ENCODE measurements at regions not wholly inside any gene's neighbourhood (a gene's known extent, or its start where the extent isn't known, plus 50 kb on each side); places are given as distances from the start of the nearest gene placed in this dataset.

DNA sequence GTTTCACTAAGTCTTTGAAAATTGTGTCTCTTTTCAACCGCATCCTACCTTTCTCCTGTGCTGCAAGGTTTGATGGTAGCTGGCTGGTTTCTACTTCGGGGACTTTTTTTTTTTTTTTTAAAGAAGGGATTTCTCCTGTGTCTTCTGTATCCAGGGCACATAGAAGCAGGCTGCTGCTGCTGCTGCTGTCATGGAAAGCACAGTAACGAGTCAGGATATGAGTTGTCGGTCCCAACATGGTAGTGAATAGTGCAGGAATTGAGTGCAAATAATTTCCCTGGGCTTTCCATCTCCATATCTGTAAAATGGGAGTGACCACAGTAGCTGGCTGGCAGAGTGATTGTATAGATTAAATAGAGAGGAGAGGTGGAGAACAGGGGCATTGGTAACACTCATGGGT is 118.3 kb upstream of the NAV2 start:
- DNase-seq, result no peak

DNA sequence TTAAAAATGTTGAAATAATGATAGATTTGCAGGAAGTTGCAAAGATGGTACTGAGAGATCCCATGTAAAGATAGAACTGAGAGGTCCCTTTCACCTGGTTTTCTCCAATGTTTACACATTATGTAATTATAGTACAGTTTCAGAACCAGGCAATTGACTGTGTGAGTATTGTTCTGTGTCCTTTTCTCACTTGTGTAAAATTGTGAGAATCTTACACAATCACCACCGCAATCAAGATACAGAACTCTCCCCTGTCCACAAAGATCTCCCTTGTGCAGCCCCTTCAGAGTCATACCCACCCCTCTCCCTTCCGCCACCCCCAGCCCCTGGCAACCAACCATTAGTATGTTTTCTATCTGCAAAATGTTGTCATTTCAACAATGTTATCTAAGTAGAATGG is 119.8 kb upstream of the NAV2 start:
- DNase-seq, result no peak

DNA sequence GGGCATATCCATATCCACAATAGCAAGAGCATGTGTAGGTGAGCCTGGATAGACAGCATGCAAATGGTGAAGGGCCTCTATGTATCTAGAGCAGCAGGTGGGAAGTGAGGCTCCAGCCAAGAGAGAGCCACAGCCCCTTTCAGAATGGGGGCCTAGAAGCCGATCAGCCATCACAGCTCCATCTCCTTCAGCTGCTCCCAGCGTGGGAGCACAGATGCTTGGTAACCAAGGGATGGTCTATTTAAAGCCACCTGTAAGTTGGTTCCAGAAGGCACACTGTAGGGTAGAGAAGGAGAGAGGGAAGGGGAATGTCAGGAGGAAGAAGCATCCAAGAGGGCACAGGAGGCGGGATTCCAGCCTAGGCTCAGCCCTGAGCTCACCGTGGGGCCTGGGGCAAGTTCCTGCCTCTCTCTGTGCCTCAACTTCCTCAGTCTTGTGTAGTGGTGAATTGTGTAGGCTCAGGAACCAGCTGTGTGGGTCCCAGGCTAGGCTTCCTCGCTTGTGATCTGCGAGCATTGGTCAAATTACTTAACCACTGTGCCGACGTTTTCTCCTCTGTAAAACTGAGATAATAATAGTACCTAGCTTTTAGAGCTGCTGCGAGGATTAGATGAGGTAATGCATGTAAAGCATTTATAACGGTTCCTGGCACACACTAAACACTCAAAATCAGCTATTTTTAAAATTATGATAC is 122.9 kb upstream of the NAV2 start:
- no peak for DNase-seq

DNA sequence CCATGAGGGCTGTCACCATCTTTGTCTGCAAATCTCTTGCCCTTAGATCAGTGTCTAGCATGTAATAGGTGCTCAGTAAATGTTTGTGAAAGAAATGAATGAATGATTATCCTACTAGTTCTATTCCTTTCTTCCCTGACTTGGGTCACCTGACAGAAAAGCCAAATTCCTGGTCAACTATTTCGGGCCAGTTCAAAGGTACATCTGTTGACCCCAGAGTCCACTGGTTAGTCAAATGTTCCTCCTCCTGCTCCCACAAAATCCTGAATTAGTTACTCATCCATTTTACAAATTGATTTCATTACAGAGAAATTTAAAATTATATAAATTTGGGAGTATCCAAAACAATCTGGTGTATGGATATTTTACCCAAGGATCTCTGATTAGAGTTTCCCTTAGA is 124.7 kb upstream of the NAV2 start:
- no peak for DNase-seq

DNA sequence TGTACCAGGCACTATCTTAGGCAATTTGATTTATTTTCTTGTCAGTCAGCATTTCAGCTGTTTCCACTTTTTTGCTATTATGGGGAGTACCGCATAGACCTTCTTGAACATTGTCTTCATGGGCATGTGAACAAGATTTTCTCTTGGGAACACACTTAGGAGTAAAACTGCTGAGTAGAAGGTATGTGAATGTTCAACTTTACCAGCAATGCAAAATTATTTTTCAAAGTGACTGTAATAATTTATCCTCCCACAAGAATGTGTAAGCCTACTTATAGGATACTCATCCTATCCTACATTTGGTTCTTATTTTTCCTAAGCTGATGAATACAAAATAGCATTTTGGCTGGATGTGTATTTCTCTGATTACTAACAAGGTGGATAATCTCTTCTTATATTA is 132.0 kb upstream of the NAV2 start:
- DNase-seq, result no peak

DNA sequence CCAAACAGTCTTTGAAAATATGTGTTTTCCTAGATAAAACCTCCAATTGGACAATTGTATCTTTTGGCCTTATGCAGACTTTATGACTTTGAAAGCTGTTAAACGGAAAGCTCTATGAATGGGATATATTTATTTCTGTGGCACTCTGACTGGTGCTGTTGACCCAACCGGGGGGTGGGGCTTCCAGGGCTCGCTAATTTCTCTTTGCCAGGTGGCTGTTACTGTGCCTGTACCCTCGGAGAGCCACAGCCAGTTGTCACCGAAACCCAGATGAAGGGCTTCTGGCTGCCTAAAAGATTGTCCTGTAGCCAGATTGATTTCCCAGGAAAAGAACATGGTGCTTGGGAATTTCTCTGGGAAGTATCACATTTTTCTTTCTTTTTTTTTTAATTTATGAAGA is 132.7 kb upstream of the NAV2 start:
- DNase-seq, result no peak

DNA sequence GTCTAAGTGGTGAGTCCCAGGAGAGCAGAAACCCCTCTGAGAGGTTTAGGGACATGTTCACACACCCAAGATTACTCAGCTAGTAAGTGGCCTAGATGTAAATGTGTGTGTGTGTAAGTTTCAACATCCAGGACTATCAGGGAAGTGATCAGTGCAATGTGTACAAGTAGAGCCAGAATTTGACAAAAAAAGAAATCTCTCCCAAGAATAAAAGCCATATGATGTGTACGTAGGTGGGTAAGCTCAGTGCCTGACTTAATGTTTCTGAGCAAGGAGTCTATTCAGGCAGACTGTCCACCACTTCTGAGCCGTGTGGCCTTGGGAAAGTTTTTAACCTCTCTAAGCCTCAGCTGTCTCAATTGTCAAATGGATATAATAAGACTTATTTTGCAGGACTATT is 133.8 kb upstream of the NAV2 start:
- DNase-seq, result no peak

DNA sequence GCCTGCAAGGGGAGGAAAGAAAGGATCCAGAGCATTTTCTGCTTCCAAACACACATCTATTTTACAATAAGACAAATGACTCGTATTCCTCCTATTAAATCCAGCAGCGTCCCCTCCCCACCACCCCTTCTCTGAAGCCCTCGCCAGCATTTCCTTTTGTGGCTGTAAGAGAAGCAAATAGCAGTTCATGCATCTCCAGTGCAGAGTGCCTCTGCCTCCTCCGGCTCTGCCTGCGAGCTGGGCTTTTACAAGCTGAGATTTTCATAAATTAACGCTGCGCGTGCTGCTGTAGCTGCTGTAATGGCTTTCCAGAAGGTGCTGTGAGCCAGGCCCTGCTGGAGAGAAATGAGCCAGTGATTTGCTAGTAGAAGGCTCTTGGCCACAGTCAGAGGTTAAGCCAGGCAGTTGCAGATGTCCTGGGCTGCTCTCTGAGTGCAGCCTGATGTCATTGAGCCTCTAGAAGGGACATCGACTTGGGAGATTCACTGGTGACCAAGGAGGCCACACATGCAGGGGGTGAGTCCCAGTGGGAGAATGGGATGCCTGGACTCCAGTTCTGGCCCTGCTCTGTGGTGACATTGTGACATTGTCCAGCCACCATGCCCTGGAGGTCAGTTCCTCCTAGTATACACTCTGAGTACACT is 134.5 kb upstream of the NAV2 start:
- DNase-seq, result no peak

DNA sequence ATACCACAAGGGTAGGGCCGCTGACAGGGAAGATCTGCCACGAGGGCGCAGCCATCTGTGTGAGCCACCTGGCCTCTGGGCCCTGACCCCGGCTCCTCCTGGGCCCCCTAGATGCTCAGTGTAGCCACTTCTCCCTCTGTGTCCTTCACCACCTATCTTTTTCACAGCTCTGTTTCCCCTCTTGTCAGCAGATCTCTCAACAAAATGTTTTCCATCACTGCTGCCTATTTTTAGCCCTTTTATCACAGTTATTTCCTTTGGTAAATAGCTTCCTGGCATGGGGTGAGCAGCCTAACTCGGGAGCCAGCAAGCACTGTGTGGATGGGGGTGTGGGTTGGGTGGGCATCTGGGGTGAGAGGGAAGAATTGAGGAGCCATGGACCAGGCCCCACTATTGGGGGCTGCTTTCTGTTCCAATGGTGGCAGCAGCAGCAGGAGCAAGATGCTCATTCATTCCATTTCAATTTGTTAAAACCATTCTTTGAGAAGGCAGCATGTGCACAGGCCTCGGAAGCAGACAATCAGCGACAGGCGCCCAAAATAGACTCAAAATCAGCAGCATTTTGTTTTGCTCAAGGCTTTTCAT is 135.2 kb upstream of the NAV2 start:
- DNase-seq, result no peak

DNA sequence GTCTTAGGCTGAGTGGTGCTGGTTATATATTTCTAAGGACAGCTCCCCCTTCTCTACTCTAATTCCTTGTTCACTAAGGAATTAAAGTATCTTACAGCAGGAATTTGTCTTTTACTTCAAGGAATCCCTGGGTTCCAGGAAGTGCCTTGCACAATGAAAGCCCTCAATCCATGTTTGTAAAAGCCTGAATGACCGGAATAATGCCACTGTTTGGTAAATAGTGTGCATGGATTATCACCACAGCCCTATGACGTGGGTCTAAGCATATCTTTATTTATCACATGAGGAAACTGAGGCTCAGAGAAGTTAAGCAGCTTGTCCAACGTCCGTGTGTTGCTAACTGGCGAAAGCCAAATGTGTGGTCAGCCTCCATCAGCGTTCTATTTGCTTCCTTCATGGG is 135.7 kb upstream of the NAV2 start:
- no peak for DNase-seq

DNA sequence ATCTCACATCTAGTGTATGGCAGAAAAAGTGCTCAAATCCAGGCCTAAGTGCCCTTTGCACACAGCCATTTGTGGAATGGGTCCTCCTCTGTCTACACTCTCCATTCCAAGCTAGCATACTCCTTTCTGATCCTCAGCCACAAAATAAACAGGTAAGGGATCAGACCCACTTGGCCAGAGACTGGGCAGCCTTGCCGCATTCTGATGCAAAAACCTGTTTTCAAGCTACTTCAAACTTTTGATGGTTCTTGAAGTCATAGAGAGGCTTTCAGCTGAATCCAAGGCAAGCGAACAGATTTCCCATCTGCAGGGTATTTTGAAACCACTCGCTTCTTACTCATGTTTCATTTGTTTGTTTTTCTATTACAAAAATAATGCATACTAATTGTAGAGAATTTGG is 136.6 kb upstream of the NAV2 start:
- DNase-seq, result no peak

DNA sequence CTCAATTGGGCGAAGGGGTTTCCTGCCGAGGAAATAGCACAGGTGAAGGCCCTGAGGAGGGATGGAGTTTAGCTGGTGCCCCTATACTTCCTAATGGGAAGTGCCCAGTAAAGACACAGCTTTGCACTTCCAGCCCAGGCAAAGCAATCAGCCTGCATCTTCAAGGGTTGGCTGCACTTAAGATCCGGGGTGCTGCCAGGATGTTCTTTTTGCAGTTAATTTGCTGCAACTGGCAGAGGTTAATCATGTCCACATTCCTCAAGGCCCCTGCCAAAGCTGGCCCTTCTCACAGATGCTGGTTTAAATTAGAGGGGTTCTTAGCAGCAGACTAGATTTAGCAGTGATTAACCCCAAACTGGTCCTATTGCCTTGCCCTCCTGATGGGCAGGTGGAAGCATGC is 137.7 kb upstream of the NAV2 start:
- DNase-seq, result no peak

DNA sequence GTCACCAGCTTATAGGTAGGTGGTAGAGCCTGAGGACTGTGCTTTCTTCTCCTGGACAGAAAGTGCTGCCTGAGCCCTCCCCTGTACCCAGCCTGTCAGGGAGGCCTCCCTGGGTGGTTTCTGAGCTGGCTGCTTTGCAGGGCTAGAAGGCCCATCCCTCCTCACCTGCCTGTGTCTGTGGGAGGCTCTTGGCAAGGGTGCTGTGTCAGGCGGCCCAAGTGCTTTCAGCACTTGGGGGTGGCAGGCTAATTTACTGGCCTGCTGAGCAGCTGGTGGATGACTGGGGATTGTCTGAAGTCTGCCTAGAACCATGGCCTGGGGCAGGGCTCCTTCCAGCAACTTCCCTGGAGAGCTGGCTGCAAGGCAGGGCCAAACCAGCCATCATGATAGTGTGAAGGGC is 139.0 kb upstream of the NAV2 start:
- no peak for DNase-seq

DNA sequence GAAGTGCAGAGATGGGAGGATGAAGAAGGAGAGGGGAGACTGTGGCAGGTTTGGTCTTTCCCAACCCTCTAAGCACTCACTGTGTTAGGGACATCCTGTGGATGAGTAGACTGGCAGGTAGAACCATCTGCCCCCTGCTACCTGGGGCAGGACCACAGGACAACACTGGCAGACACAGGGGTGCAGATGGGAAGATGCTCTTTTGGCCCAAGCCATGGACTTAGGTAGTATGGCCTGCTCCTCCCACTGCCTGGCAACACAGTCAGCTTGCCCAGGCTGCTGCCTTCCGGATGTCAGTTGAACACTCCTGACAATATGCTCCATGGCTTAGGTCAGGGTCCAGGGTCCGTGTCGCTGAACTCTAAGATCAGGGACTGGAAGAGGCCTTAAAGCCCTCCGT is 140.7 kb upstream of the NAV2 start:
- no peak for DNase-seq

DNA sequence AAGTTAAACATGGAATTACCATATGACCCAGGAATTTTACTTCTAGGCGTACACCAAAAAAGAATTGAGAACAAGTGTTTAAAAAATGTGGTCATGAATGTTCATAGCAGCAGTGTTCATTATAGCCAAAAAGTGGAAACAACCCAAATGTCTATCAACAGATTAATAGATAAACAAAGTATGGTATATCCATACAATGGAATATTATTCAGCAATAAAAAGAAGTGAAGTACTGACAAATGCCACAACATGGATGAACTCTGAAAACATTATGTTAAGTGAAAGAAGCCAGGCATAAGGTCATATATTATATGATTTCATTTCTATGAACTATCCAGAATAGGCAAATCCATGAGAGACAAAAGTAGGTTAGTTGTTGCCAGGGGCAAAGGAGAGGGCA is 141.7 kb upstream of the NAV2 start:
- no peak for DNase-seq

DNA sequence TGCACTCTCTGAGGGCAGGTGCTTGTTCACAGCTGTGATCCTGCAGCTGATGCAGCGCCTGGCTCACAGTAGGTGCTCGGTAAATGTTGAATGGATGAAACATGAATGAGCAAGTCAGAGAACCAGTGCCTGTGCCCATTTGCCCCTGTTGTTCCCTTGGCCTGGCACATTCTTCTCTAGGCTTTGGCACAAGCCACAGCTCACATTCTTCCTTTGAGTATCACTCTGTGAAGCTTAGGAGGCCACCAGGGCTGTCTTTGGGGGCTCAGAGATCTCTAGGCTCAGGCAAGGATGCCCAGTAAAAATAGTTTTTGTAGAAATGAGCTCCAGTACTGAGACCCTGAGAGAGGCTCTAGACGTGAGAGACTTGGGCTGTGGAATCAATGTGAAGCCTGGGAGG is 144.6 kb upstream of the NAV2 start:
- DNase-seq, result no peak

DNA sequence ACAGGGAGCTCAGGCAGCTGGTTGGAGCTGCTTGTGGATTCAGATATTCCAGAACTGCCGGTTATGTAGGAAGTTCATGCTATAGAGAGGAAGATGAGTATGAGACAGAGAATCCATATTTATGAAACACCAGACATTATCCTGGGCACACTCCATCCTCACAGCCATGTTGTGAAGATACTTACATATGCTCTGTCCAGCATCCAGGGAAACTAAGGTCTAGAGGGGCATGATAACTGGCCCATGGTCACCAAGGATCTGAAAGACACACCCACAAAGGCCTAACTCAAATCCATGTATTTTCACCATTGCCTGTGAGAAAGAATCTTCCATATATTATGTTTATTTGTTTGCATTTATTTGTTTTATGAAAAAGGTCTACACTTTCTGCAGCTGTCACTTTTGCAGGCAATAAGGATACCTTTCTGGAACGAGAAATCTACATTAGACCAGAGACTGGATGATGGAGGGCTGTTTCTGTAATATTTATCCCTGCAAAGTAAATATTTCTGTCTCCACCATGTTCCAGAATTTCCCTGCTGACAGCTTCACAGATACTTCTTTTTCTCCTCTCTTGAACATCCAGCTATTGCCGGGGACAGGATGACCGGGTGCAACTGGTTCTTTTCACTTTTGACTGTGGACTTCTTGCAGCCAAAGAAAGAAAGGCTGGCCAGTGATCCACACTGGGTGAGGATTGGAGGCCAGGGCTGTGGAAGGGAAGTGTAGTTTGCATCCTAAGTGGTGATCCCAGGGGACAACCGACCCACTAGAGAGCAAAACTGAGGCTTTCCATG is 145.9 kb upstream of the NAV2 start:
- DNase-seq, result no peak

DNA sequence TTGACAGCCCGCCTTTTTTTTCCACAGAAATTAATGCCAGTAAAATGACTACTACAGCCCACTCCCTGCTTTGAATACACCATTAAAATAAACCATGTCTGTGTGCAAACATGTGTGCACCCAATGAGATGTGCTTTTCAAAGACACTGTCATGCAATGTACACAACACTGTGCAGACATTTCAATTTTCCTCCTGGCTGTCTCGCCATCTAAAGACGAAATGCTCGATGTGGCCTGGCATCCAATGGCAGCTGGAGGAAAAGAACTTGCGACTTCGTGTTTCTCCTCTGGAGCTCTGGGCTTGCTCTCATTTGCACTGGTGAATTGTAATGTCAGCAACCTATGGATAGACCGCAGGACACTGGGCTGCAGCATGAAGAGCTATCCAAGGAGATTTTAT is 147.0 kb upstream of the NAV2 start:
- DNase-seq, result no peak

DNA sequence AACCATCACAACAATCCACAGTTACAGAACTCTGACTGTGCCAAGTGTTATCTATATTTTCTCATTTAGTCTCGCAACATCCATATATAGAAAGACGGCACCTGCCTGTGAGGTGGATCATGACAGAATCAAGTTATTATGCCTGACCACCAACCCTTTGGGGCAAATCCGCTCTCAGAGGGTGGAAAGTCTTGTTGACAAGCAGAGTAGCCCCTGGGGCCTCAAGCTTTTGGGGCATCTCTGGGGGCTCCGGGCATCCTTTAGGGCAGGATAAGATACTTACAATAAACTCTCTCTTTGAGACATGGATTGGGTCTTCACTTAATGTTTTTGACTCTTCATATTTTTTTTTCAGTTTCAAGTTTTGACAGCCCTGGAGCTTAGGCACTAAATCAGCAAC is 150.5 kb upstream of the NAV2 start:
- DNase-seq, result no peak

DNA sequence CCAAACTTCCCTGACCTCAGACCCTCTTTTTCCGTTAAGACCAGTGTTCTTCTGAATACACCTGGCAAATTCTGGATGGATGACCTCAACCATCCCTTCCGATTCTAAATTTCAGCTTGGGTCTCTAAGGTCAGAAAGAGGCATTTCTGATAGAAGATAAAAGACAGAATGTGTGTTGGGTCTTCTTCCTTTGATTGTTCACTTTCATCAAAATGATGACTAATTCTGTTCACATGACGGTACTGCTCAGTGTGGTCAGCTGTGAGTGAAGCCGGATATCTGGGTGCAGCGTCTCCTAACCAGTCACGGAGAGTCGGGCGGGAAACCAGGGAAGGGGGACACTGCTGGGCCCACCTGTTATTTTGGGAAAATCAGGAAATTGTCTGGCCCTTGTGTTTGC is 151.6 kb upstream of the NAV2 start:
- no peak for DNase-seq

DNA sequence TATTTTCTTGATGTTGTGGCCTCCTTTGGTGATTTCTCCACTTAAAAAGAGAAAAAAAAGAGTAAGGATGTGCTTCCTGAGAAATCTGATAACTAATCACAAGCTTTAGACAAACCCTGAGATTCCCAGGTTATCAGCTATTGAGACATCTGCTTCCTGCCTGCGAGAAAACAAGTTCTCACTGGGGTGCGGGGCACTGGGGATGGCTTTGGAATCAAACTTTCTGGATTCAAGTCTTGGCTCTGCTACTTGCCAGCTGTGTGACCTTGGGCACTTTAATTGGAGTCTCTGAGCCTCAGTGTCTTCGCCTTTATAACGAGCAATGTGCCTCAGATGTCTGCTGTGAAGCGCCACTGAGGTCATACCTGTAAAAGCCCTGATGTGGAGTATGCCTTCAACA is 152.5 kb upstream of the NAV2 start:
- DNase-seq, result no peak

DNA sequence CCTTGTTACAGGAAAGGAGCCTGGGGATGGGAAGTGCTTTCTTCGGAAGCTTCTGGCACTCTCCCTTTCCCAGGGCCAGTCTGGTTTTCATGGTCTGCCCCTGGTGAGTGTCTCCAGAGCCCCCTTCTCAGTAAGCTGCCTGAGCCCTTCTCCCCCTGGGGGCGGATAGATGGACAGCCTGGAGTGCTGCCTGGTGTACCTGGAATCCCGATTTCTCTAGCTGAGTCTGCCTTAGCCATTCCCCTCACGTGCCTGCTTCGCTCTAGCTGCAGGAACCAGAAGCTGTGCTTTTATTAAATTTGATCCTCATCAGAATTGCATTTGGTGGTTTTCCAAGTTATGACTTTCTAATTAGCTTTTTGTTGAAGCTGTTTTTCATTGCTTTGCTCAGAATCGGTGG is 152.9 kb upstream of the NAV2 start:
- DNase-seq, result no peak

DNA sequence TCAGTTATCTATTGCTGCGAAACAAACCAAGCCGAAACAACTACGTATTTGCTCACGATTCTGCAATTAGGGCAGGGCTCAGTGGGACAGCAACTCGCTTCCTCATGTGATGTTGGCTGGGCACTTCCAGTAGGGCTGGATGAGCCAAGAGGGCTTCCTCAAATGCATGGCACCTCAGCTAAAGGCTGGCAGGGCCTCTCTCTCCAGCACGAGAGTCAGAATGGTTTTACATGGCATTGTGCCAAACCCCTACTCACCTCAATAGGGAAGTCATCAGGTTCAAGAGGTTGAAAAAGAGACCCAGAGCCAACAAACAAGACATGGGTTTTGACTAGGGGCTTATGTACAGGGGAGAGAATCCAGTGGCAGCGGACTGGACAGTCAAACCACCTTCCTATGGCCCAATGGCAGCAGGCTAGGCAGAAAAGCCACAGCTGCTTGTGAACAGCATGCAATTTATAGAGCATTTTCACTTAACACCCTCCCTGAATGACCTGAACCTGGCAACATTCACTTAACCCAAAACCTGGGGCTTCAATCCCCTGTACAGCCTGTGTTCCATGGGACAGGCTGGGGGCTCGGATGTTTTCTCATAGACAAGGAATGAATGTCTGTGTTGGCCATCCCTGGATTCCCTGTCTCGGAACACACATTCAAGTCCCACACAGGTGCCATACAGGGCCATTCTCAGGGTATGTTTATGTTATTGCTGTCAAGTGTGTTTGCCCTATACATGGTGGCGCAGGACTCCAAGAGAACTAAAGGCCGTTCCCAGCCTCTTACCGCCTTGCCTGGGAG is 154.2 kb upstream of the NAV2 start:
- no peak for DNase-seq

Measured in NCI-H187 treated with DMSO at 0.1 percent for 48 hours (cell line).